HG02588 (cell line): ENCODE measurements at regions not wholly inside any gene's neighbourhood (a gene's known extent, or its start where the extent isn't known, plus 50 kb on each side); places are given as distances from the start of the nearest gene placed in this dataset.
"Not testable (repeated sequence)": the region's sequence is repeated elsewhere in the genome, so short reads cannot be mapped to it uniquely, and the experiment has no call there.

ENCODE experiments used
- ATAC-seq: cut with Tn5 transposase; IDR thresholded peaks from one replicate; pipeline ENCODE4 v1.9.1; 2021; ENCODE audit warnings: mild to moderate bottlenecking, moderate library complexity; ENCODE audit not compliant: unreplicated experiment

DNA sequence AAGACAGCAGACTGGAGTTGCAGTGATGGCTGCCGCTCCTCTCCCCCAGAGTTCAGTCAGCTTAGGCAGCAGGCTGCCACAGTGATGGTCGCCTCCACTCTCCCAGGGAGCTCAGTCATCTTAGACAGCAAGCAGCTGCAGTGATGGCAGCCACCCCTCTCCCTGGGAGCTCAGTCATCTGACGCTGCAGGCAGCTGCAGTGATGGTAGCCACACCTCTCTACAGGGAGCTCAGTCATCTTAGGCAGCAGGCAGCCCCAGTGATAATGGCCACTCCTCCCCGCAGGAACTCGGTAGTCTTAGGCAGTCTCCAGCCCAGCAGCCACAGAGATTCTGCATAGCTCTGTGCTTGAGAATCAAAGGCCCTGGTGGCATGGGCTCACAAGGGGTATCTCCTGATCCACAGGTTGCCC, 582.7 kb downstream of the DTWD2 start:
- ATAC-seq, result no peak

- no peak for ATAC-seq
Observed at GRCh38 chr5:118397236-118397635, 591.1 kb downstream of the DTWD2 start.

GRCh38 chr5:118392491-118392890, 595.9 kb downstream of the DTWD2 start:
- no peak for ATAC-seq

DNA sequence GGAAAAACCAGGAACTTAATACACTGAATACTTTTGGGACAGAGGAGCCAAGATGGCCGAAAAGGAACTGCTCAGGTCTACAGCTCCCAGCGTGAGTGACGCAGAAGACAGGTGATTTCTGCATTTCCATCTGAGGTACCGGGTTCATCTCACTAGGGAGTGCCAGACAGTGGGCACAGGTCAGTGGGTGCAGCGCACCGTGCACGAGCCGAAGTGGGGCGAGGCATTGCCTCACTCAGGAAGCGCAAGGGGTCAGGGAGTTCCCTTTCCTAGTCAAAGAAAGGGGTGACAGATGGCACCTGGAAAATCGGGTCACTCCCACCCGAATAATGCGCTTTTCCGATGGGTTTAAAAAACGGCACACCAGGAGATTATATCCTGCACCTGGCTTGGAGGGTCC, 605.4 kb downstream of the DTWD2 start:
- ATAC-seq, result not testable (repeated sequence)

DNA sequence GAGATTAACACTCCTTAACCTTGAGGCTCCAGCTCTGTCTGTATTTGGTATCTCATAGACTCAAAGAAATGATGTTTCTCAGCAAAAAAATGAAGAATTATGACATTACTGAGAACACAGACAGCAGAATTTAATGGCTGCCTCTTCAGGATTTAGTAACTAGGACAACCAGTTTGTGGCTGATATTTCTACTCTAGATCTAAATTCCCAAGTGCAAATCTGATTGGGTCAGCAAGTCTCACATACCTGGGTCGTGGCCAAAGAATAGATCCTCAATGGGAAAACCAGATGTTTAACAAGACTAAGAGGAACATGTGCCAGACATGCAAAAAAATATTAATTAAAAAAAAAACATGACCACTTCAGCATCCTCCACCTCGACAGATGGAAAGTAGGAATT, 608.9 kb downstream of the DTWD2 start:
- ATAC-seq, result no peak

GRCh38 chr5:118378959-118379358, 609.4 kb downstream of the DTWD2 start:
- no peak for ATAC-seq

DNA sequence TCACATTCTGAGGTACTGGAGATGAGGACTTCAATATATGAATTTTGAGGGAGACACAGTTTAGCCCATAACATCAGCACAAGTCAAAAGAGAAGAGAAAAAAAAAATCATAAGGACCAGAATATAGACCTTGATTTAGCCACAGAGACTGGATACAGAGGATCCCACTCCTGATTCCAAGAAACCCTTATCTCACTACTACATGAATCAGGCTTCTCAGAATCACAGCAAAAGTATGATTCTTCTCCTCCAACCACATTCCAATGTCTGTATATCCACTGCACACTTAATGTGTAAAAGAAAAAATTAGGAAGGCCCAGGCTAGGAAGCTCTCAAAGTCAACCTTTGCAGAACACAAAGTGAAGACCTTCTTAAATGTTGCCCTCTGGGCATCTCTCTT, 610.9 kb downstream of the DTWD2 start:
- no peak for ATAC-seq

DNA sequence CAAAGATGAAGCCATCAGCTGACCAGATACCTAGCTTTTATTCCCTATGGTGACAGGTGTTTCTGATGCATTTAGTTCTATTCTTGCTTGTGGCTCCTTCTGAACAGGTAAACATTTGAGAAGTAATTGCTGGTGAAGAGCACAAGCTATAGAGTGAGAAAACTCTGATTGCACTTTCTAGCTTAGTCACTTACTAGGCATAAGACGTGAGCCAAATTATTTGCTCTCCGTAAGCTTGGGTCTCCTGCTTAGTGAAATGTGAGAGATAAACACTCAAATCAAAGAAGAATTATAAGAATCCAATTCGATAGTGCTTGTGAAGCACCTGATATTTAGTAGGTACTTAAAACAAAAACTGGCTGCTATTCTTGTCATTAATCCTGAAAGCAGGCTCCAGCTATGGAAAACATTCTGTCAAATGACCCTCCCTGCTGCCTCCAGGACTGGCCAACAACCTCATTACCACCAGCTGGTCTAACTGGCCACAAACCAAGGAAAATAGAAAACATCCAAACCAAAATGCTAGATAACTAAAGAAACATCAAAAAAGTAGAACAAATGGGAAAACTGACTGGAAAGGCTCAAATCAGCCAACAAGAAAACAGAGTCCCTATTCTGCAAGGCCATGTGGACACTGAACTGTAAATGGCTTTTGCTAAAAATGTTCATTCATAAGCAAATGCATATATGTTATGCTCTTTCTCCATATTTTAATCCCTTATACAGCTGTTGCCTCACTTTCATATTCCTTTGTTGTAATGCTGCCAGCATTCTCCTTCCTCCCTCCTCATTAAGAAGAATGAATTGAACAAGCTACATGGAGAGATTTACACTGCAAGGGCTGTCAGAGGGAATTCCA, 616.1 kb downstream of the DTWD2 start:
- ATAC-seq, result no peak

GRCh38 chr5:118366429-118366828, 621.9 kb downstream of the DTWD2 start:
- no peak for ATAC-seq

DNA sequence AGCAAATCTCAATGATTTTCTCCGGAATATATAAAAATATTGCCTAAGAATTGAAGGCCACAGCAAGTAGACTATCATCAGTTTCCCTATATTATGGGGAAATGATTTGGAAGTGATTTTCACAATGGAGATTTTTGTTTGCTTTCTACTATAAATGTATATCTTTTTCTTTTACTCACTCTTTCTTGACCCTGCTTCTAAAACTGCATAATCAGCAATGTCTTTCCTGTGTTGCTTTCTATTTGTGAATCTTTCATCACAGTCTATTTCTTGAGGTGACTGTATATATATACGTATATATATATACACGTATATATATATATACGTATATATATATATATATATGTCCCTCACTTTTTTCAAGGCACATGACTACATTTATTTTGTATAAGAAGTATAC, 622.6 kb downstream of the DTWD2 start:
- ATAC-seq, result no peak

DNA sequence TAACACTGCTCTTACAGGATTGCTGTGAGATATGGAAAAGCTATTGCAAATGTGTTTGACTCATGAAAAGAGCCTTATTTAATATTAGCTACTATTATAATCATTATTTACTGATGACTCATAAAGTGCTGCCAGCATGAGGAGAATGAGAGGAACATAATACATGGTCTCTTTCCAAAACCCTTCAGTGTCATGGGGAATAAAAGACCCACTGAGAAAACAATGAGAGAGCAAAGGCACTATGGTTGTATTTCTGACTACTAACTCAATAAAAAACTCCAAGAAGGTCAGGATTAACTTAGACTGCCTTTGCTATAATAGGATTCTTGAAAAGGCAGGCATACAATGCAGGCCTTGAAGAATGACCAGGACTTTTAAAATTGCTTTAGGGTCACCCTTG, 633.5 kb downstream of the DTWD2 start:
- ATAC-seq, result no peak

GRCh38 chr5:118353970-118354369, 634.4 kb downstream of the DTWD2 start:
- ATAC-seq, result no peak

- ATAC-seq, result no peak
Observed at GRCh38 chr5:118336468-118336867, 651.9 kb downstream of the DTWD2 start.

GRCh38 chr5:118327389-118327788, 661.0 kb downstream of the DTWD2 start:
- ATAC-seq, result no peak

- ATAC-seq, result no peak
Observed at GRCh38 chr5:118326481-118327045, 661.8 kb downstream of the DTWD2 start.

GRCh38 chr5:118325931-118326330, 662.4 kb downstream of the DTWD2 start:
- ATAC-seq, result no peak

- not testable (repeated sequence) for ATAC-seq
Observed at GRCh38 chr5:118323723-118324122, 664.6 kb downstream of the DTWD2 start.

- ATAC-seq, result no peak
Observed at GRCh38 chr5:118321081-118321480, 667.3 kb downstream of the DTWD2 start.

GRCh38 chr5:118320121-118320520, 668.2 kb downstream of the DTWD2 start:
- ATAC-seq, result no peak

- ATAC-seq, result no peak
Observed at GRCh38 chr5:118314931-118315330, 673.4 kb downstream of the DTWD2 start.

- no peak for ATAC-seq
Observed at GRCh38 chr5:118311103-118311819, 677.1 kb downstream of the DTWD2 start.

- no peak for ATAC-seq
Observed at GRCh38 chr5:118310401-118310800, 677.9 kb downstream of the DTWD2 start.
